ENCODE measurements at regions not wholly inside any gene's neighbourhood (a gene's known extent, or its start where the extent isn't known, plus 50 kb on each side); places are given as distances from the start of the nearest gene placed in this dataset.

DNA sequence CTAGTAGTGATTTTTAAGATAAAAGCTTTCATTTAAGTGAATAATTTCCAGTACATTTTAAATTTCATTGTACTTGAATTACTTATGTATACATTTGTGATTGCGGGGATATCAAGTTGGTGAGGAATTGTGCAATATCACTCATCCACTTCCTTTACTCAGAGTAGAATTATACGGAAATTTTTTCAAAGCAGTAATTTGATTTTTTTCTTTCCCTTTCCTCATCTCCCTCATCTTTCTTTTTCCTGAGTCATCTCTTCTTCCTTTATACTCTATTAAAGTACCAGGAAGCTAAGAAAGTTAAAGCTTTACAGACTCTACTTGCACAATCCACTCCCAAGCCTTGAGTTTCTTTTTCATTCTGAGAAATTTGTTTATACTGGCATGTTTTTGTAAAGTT lies 60.9 kb upstream of the DEFB112 start:
- TF ChIP-seq, protein P1, sequence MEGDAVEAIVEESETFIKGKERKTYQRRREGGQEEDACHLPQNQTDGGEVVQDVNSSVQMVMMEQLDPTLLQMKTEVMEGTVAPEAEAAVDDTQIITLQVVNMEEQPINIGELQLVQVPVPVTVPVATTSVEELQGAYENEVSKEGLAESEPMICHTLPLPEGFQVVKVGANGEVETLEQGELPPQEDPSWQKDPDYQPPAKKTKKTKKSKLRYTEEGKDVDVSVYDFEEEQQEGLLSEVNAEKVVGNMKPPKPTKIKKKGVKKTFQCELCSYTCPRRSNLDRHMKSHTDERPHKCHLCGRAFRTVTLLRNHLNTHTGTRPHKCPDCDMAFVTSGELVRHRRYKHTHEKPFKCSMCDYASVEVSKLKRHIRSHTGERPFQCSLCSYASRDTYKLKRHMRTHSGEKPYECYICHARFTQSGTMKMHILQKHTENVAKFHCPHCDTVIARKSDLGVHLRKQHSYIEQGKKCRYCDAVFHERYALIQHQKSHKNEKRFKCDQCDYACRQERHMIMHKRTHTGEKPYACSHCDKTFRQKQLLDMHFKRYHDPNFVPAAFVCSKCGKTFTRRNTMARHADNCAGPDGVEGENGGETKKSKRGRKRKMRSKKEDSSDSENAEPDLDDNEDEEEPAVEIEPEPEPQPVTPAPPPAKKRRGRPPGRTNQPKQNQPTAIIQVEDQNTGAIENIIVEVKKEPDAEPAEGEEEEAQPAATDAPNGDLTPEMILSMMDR (conservative IDR thresholded peaks at IDR 0.05 in 1 of 2, IDR thresholded peaks at IDR 0.05 in 1 of 2; ENCODE audit: extremely low read depth in 1 of 2, insufficient read depth in 1 of 2, low read depth in 1 of 2, low read length in 2 of 2): no peak
- no peak for TF ChIP-seq EZH2 (IDR thresholded peaks at IDR 0.05; ENCODE audit: borderline replicate concordance, low read length)

Data from mammary epithelial cell (primary cell).